ENCODE measurements at regions not wholly inside any gene's neighbourhood (a gene's known extent, or its start where the extent isn't known, plus 50 kb on each side); places are given as distances from the start of the nearest gene placed in this dataset.
A peak's percentile ranks its signal among the peaks of the same experiment; 100 is the strongest.

DNA sequence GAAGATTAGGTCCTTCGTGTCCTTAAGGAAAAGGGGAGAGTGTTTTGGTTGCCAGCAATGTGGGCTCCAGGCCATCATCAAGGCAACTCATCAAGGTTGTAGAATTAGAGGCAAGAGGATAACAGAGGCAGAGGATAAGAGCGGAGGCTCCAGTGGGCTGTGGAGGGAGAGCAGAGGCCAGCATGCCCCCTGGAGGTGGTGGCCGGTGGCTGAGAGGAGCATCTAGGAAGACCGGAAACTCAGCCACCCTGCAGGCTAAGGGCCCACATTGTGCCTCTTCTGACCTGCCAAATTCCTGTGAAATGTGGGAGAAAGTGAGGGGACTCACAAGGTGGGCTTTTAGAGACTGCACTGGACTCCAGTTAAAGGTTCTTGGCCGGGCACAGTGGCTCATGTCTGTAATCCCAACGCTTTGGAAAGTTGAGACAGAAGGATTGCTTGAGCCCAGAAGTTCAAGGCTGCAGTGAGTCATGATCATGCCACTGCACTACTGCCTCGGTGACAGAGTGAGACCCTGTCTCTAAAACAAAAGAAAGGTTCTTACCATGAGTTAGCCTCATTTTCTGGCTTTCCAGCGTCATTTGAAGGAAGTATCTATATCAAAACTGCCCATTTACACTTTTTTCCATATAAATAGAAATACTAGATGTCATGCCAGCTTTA lies 62.7 kb upstream of the ADORA2B start:
- TF ChIP-seq, protein P1, sequence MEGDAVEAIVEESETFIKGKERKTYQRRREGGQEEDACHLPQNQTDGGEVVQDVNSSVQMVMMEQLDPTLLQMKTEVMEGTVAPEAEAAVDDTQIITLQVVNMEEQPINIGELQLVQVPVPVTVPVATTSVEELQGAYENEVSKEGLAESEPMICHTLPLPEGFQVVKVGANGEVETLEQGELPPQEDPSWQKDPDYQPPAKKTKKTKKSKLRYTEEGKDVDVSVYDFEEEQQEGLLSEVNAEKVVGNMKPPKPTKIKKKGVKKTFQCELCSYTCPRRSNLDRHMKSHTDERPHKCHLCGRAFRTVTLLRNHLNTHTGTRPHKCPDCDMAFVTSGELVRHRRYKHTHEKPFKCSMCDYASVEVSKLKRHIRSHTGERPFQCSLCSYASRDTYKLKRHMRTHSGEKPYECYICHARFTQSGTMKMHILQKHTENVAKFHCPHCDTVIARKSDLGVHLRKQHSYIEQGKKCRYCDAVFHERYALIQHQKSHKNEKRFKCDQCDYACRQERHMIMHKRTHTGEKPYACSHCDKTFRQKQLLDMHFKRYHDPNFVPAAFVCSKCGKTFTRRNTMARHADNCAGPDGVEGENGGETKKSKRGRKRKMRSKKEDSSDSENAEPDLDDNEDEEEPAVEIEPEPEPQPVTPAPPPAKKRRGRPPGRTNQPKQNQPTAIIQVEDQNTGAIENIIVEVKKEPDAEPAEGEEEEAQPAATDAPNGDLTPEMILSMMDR (IDR thresholded peaks at IDR 0.05; ENCODE audit: poor library complexity, severe bottlenecking) = no peak
- Histone ChIP-seq H3K36me3 (ENCODE audit: low read depth) (no peaks in the 10 kb centered on the region), H3K9me3 (ENCODE audit: severe bottlenecking) (no peaks in the 10 kb centered on the region), H3K4me1 (ENCODE audit: insufficient read depth, poor library complexity, severe bottlenecking) (peaks cover 3% of the 10 kb centered on the region), H3K27me3 (ENCODE audit: insufficient read depth, poor library complexity, severe bottlenecking) (no peaks in the 10 kb centered on the region), H3K27ac (ENCODE audit: poor library complexity, severe bottlenecking) (no peak overlapping the region), H3K4me3 (ENCODE audit: severe bottlenecking) (no peak overlapping the region)
- no peak for DNase-seq (ENCODE audit: low spot score)
- ATAC-seq (ENCODE audit: low read depth) = no peak

DNA sequence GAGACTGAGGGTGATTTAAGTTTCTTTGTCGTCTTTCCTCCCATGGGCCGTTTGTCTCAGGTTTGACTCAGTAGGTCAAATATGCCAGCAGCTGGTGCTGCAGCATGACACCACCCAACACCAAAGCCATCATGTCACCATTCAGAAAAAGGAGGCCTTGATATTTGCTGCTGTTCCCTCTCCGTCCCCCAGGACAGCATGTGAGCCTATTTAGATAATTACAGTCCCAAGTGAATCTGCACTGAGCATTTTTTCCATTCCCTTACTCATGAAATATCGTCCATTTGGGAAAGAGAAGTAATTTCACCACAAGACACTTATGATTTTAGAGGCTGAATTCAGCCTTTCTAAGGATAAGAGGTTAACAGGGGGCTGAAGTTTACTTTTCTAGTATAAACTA lies 62.2 kb upstream of the ADORA2B start:
- Histone ChIP-seq H3K4me3 (ENCODE audit: severe bottlenecking) (no peak overlapping the region), H3K9me3 (ENCODE audit: severe bottlenecking) (no peaks in the 10 kb centered on the region), H3K27ac (ENCODE audit: poor library complexity, severe bottlenecking) (no peak overlapping the region), H3K4me1 (ENCODE audit: insufficient read depth, poor library complexity, severe bottlenecking) (peaks cover 3% of the 10 kb centered on the region), H3K36me3 (ENCODE audit: low read depth) (no peaks in the 10 kb centered on the region), H3K27me3 (ENCODE audit: insufficient read depth, poor library complexity, severe bottlenecking) (no peaks in the 10 kb centered on the region)
- TF ChIP-seq, protein P1 (IDR thresholded peaks at IDR 0.05; ENCODE audit: poor library complexity, severe bottlenecking) = no peak
- no peak for DNase-seq (ENCODE audit: low spot score)
- ATAC-seq (ENCODE audit: low read depth) = no peak

- Histone ChIP-seq H3K4me1 (ENCODE audit: insufficient read depth, poor library complexity, severe bottlenecking) (peaks cover 3% of the 10 kb centered on the region), H3K27me3 (ENCODE audit: insufficient read depth, poor library complexity, severe bottlenecking) (no peaks in the 10 kb centered on the region), H3K27ac (ENCODE audit: poor library complexity, severe bottlenecking) (no peak overlapping the region), H3K4me3 (ENCODE audit: severe bottlenecking) (no peak overlapping the region), H3K9me3 (ENCODE audit: severe bottlenecking) (no peaks in the 10 kb centered on the region), H3K36me3 (ENCODE audit: low read depth) (no peaks in the 10 kb centered on the region)
- ATAC-seq (ENCODE audit: low read depth) (peak; percentile 80), DNase-seq (ENCODE audit: low spot score) (no peak)
- TF ChIP-seq, protein P1 (IDR thresholded peaks at IDR 0.05; ENCODE audit: poor library complexity, severe bottlenecking) = no peak
These were observed 61.3 kb upstream of the ADORA2B start for GRCh38 chr17:15883617-15884111.

GRCh38 chr17:15884731-15885130 lies 60.2 kb upstream of the ADORA2B start:
- TF ChIP-seq, protein P1 (IDR thresholded peaks at IDR 0.05; ENCODE audit: poor library complexity, severe bottlenecking) = no peak
- Histone ChIP-seq H3K9me3 (ENCODE audit: severe bottlenecking) (no peaks in the 10 kb centered on the region), H3K36me3 (ENCODE audit: low read depth) (no peaks in the 10 kb centered on the region), H3K27me3 (ENCODE audit: insufficient read depth, poor library complexity, severe bottlenecking) (no peaks in the 10 kb centered on the region), H3K27ac (ENCODE audit: poor library complexity, severe bottlenecking) (no peak overlapping the region), H3K4me1 (ENCODE audit: insufficient read depth, poor library complexity, severe bottlenecking) (peaks cover 3% of the 10 kb centered on the region), H3K4me3 (ENCODE audit: severe bottlenecking) (no peak overlapping the region)
- peak; percentile 46 for ATAC-seq (ENCODE audit: low read depth)
- no peak for DNase-seq (ENCODE audit: low spot score)

DNA sequence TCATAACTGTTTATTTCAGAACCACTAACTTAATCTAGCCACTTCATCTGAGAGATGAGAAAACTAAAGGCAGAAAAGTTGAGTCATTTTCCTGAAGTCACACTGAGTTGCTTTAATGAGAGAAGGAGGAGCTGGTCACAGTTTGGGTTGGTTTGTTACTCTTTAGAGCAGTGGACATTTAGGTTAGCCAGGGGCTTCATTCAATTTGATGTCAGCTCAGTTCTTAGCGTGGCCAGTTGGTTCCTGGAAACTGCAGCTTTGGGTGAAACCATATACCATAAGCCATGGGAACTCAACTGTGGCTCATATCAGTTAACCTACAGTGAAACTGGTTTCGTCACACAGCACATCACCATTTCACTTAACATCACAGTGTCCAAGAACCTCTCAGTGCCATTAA lies 59.2 kb upstream of the ADORA2B start:
- Histone ChIP-seq H3K27me3 (ENCODE audit: insufficient read depth, poor library complexity, severe bottlenecking) (no peaks in the 10 kb centered on the region), H3K27ac (ENCODE audit: poor library complexity, severe bottlenecking) (no peak overlapping the region)

More for the DNA sequence above, 59.2 kb upstream of the ADORA2B start:
- Histone ChIP-seq H3K9me3 (ENCODE audit: severe bottlenecking) (no peaks in the 10 kb centered on the region), H3K36me3 (ENCODE audit: low read depth) (no peaks in the 10 kb centered on the region), H3K4me1 (ENCODE audit: insufficient read depth, poor library complexity, severe bottlenecking) (peaks cover 3% of the 10 kb centered on the region), H3K4me3 (ENCODE audit: severe bottlenecking) (no peak overlapping the region)
- no peak for ATAC-seq (ENCODE audit: low read depth)
- TF ChIP-seq, protein P1 (IDR thresholded peaks at IDR 0.05; ENCODE audit: poor library complexity, severe bottlenecking) = no peak
- DNase-seq (ENCODE audit: low spot score) = no peak
